ENCODE measurements at regions not wholly inside any gene's neighbourhood (a gene's known extent, or its start where the extent isn't known, plus 50 kb on each side); places are given as distances from the start of the nearest gene placed in this dataset.

DNA sequence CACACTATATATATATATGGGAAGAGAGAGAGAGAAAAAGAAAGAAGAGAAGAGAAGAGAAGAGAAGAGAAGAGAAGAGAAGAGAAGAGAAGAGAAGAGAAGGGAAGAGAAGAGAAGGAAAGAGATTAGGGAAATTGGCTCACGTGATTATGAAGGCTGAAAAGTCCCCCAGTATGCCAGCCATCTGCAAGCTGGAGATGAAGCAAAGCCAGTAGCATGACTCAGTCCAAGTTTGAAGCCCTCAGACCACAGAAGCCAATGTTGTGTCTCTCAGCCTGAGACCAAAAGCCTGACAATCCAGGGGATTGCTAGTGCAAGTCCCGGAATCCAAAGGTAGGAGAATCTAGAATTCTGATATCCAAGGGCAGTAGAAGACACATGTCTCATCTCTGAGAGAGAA, 206.3 kb upstream of the PRSS1 start:
- TF ChIP-seq, protein P1, sequence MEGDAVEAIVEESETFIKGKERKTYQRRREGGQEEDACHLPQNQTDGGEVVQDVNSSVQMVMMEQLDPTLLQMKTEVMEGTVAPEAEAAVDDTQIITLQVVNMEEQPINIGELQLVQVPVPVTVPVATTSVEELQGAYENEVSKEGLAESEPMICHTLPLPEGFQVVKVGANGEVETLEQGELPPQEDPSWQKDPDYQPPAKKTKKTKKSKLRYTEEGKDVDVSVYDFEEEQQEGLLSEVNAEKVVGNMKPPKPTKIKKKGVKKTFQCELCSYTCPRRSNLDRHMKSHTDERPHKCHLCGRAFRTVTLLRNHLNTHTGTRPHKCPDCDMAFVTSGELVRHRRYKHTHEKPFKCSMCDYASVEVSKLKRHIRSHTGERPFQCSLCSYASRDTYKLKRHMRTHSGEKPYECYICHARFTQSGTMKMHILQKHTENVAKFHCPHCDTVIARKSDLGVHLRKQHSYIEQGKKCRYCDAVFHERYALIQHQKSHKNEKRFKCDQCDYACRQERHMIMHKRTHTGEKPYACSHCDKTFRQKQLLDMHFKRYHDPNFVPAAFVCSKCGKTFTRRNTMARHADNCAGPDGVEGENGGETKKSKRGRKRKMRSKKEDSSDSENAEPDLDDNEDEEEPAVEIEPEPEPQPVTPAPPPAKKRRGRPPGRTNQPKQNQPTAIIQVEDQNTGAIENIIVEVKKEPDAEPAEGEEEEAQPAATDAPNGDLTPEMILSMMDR (IDR thresholded peaks at IDR 0.05), result no peak

GRCh38 chr7:142542105-142542504, 207.2 kb upstream of the PRSS1 start:
- TF ChIP-seq, protein P1 (IDR thresholded peaks at IDR 0.05), result no peak

DNA sequence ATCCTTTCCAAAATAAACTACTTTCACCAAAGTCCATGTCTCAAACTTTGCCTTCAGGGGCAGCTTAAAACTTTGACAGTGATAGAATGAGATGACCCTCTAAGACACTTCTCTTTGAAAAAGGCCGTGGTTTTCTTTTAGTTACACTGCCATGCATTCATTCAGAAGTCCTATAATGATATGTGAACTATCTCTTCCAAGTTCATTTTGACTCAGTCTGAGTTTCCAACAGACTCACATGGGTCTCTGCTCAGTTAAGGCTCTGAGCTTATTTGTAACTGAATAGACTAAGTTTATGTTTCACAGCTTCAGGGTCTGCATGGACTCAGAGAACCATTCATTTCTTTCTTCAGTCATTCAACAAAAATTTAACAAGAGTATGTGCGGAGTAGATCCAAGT, 208.9 kb upstream of the PRSS1 start:
- TF ChIP-seq, protein P1 (IDR thresholded peaks at IDR 0.05), result no peak

- TF ChIP-seq, protein P1 (IDR thresholded peaks at IDR 0.05), result no peak
These were observed 209.4 kb upstream of the PRSS1 start for GRCh38 chr7:142539901-142540300.

- TF ChIP-seq, protein P1 (IDR thresholded peaks at IDR 0.05), result no peak
These were observed 211.5 kb upstream of the PRSS1 start for GRCh38 chr7:142537760-142538159.

GRCh38 chr7:142535123-142535779, 214.0 kb upstream of the PRSS1 start:
- TF ChIP-seq, protein P1 (IDR thresholded peaks at IDR 0.05), result peak; percentile 84

GRCh38 chr7:142534726-142535122, 214.5 kb upstream of the PRSS1 start:
- TF ChIP-seq, protein P1 (IDR thresholded peaks at IDR 0.05), result no peak

- TF ChIP-seq, protein P1 (IDR thresholded peaks at IDR 0.05), result no peak
These were observed 215.4 kb upstream of the PRSS1 start for GRCh38 chr7:142533920-142534319.

Data from LNCAP (cell line).